Stimulated activated CD8-positive, alpha-beta memory T cell treated with anti-CD3 and anti-CD28 coated beads, Interleukin-15, amount 100 ng/mL, for 4 hours (primary cell): ENCODE measurements at regions not wholly inside any gene's neighbourhood (a gene's known extent, or its start where the extent isn't known, plus 50 kb on each side); places are given as distances from the start of the nearest gene placed in this dataset.
"Not testable (repeated sequence)": the region's sequence is repeated elsewhere in the genome, so short reads cannot be mapped to it uniquely, and the experiment has no call there.

ENCODE experiments used
- DNase-seq, 2 donors: peaks; one replicate each; pipeline ENCODE4 v3.0.0-alpha.2; 2020; ENCODE audit warnings: low read depth in 2 of 2

DNA sequence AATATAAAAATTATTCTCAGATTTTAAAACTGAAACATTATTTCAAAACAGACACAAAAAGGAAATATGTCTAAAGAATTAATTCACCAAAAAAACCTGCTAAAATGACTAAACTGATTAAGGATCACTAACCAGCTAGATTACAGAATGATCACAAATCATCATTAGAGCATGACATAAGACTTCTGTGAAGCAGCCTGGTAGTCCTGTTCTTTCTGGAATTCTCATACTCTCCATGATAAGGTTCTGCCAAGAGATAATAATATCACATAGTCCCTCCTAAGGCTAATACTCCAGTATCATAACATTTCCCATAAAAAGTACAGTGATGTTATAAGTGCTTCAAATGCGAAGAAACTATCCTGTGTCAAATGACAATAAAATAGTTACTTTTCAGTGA is 1814.9 kb downstream of the SLITRK5 start:
- no peak for DNase-seq

DNA sequence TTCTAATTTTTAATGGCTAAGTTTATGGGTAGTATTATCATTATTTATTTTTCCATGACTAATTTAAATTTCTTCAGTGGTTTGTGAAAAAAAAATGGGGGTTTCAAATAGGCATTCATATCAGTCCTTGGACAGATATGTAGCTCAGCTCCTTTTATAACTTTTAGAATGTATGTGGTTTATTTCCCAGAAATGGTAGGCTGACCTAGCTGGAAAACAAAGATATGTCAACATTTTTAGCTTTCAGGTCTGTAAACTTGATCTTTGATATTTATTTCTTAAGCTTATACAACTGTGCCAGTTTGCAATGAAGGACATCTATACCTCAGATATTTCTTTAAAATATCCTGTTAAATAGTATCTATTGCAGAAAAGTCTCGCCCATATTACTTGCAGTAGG is 1815.5 kb downstream of the SLITRK5 start:
- no peak for DNase-seq

GRCh38 chr13:89490661-89491060 is 1819.5 kb downstream of the SLITRK5 start:
- no peak for DNase-seq

DNA sequence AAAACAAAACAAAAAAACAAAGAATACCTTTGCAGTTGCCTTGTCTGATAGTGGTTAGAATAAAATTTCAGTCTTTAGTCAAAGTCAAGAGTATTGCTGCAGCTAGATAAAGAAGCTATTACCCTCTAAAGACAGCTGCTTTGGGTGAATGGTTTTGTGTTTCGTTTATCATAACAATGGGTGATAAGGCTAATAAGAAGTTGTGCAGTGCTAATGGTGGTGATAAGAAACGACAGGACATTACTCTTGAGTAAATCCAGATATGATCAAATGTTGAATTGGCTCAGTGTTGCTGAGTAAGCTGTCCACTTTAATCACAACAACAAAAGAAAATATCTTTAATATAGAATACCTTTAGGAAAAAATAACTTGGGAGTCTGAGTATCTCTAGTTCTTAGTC is 1825.3 kb downstream of the SLITRK5 start:
- no peak for DNase-seq

DNA sequence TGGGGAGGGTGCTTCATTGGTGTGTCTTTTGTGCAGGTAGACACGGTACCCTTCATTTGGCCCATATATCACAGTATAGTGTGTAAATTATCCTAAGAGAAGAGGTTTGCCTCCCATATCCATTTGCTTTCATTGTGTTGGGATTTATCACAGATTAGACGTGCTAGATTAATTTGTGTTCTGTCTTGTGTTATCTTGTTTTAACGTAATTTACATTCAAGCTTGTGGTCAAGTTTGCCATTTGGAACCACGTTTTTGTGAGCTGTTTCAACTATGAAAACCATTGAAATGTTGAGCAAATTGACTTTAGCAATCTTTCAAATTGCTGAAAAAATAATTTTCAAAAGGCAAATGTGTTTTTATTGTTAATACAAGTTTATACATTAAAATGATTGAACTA is 1826.5 kb downstream of the SLITRK5 start:
- DNase-seq: no peak

- no peak for DNase-seq
These were observed 1831.1 kb downstream of the SLITRK5 start for GRCh38 chr13:89502286-89502685.

- no peak for DNase-seq
These were observed 1832.8 kb upstream of the MIR17HG start for GRCh38 chr13:89514534-89515312.

DNA sequence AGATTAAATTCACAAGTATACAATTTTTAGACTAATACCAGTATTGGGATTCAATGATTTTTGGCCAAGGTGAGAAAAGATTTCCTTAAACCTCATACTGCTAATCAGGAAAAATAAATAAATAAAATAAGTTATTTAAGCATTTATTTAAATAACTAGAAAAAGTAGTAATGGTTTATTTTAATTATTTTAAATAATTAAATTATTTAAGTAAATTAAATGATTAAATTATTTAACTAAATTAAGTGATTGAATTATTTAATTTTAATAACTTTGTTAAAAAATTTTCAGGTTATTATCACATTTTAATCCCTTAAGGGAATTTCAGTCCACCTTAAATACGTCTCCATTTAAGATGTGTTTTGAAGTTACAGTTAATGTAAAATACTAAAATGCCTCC is 1831.5 kb upstream of the MIR17HG start:
- DNase-seq: no peak

GRCh38 chr13:89518289-89519077 is 1829.0 kb upstream of the MIR17HG start:
- no peak for DNase-seq

- DNase-seq: no peak
These were observed 1827.0 kb upstream of the MIR17HG start for GRCh38 chr13:89520468-89520867.

DNA sequence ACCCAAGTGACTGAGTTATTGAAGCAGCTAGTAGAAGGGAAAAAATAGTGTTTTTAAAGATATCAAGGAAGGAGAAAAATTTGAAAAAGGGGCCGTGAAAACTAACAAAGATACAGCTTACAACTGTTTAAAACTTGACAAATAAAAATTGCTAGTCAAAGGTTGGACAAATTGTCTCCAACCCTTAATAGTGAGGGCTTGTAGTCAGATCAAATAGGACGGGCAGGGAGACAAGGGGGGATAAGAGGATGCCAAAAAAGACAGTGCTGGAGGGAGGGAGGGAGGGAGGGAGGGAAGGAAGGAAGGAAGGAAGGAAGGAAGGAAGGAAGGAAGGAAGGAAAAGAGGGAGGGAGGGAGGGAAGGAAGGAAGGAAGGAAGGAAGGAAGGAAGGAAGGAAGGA is 1825.8 kb upstream of the MIR17HG start:
- not testable (repeated sequence) for DNase-seq

DNA sequence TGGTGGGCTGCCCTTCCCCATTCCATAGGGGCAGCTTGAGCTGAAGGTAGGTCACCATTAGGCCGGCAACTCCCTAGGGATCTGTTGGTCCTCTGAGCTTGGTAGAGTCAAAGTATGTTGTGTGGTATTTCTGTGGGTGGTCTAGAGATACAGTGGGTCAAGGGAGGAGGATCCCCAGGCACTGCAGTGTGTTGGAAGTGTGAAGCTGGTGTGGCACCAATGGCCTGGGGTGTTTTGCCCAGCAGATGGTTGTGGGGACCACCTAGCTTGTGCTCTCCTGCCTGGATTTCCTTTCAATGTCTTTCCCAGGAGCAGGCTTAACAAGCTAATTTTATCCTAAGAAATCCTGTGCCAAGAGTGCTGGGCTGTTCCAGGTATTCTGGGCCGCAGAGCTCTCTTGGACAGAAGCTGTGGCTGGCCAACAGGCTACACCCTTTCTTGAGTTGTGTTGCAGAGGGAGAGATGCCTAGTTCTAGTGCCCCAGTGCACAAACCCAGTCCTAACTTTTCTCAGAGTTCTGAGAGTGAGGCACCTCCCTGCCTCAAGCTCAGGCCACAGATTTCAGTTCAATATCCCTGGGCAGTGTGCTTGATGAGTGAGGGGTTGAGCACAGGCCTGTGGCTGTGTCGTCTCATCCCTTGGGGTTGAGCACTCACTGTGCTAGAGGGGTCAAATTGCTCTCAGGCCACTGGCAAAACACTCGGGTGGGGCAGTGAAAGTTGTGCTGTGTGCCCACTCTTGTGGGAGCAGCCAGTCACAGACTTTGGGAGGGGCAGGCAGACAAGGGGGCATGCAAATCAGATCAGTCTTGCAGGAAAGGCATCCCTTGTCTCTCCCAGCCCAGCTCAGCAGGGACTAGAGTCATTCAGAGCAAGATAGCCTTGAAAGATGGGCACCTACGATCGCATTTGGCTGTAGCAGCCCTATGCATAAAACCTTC is 1806.1 kb upstream of the MIR17HG start:
- no peak for DNase-seq

DNA sequence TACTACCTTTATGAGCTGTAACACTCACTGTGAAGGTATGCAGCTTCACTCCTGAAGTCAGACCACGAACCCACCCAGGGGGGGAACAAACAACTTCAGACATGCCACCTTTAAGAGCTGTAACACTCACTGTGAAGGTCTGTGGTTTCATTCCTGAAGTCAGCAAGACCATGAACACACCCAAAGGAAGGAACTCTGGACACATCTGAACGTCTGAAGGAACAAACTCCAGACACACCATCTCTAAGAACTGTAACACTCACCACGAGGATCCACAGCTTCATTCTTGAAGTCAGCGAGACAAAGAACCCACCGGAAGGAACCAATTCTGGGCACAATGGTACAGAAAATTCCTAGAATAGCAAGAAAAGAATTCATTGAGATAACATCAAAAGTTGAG is 1796.5 kb upstream of the MIR17HG start:
- DNase-seq: no peak

DNA sequence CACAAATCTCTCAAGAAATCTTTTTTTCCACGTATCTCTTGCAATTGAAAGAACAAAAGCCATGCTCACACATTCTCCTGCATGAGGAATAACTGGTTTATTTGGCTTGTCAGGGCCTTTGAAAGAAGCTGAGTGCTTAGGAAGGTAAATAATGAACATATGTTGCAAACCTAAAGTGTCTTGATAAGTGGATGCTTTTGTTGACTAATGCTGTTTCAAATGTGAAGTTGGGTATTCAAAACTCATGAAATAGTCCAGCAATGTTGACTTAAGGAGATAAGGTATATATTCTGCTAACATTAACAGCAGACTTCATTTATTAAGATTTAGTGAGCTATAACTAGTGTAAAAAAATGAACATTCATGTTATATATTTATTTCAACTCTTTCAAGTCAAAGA is 1792.7 kb upstream of the MIR17HG start:
- DNase-seq: no peak

DNA sequence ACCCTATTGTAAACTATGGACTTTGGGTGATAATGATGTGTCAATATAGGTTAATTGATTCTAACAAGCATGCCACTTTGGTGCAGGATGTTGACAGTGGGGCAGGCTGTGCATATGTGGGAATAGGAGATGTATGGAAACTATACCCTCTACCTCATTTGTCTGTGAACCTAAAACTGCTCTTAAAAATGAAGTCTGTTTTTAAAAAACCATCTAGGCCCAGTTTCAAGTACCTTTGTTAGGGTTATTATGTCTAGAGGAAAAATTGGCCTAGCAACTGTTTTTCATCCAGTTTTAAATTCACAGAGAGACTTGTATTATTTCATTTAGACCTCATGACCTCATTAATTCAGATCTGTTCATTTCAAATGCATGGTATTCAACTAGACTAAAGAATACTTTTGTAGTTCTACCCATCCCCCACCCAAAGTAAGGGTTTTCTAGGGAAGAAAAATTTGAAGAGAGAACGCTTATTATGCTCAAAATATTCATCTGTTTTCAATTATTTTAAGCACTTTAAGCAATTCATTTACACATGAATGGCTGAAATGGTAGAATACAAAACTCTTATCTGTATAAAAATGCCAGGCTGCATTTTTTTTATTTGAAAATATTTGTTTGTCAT is 1781.9 kb upstream of the MIR17HG start:
- DNase-seq: no peak

- DNase-seq: no peak
These were observed 1780.5 kb upstream of the MIR17HG start for GRCh38 chr13:89567025-89567424.

DNA sequence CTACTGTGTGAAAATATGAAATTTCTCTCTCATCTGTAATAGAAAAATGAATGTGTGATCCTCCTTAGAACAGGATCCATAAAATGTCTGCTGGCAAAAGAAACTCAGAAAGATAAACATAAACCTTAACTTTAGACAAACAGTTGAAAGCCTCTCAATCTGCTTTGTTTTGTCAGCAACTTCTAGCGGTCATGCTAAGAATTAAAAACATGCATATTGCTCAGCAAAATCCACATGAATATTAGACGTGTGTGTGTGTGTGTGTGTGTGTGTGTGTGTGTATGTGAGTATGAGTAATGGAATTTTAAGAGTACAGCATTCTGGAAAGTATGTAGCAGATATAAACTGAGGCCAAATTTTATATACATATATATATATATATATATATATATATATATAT is 1779.2 kb upstream of the MIR17HG start:
- no peak for DNase-seq

GRCh38 chr13:89568746-89569145 is 1778.7 kb upstream of the MIR17HG start:
- no peak for DNase-seq

- DNase-seq: no peak
These were observed 1775.8 kb upstream of the MIR17HG start for GRCh38 chr13:89571676-89572075.

DNA sequence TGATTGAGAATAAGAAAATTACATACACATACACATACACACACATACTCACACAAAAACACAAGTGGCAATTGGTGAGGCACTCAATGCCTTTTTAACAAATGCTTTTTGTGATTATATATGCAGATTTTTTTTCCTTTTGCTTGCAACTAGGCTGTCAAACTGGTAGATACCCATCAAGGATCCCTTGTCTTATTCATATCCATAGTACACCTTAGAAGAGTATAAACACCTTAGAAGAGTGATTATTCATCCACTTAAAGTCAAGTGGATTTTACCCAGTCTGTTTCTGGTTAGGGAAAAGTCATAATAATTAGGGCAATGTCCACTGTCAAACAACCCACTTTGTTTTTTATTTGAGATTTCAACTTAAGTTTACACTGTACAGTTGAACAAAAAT is 1773.4 kb upstream of the MIR17HG start:
- DNase-seq: no peak

GRCh38 chr13:89577301-89577700 is 1770.2 kb upstream of the MIR17HG start:
- no peak for DNase-seq
